OCI-LY1 (cell line): ENCODE measurements at regions not wholly inside any gene's neighbourhood (a gene's known extent, or its start where the extent isn't known, plus 50 kb on each side); places are given as distances from the start of the nearest gene placed in this dataset.

Experiments used
- H2AFZ ChIP-seq: fragments of 200-600 bp; sonication (generic), shearing (Covaris generic); 2 replicates; pipeline ENCODE4 v1.6.0; 2014; ENCODE audit warnings: antibody characterized with exemption, mild to moderate bottlenecking, low read length
- H3F3A ChIP-seq: fragments of 200-600 bp; sonication (generic), shearing (Covaris generic); 2 replicates; pipeline ENCODE4 v1.6.0; 2014; ENCODE audit warnings: mild to moderate bottlenecking, antibody characterized with exemption, low read length, moderate library complexity; ENCODE audit not compliant: insufficient read depth
- H3K27ac ChIP-seq: fragments of 200-600 bp; sonication (generic); 2 replicates; pipeline ENCODE4 v1.5.1; 2014; ENCODE audit warnings: low read length, mixed run types, mild to moderate bottlenecking, low read depth; ENCODE audit not compliant: poor library complexity, severe bottlenecking
- H3K27me3 ChIP-seq: fragments of 200-600 bp; sonication (generic); 2 replicates; pipeline ENCODE4 v1.6.0; 2014; ENCODE audit warnings: antibody characterized with exemption, mild to moderate bottlenecking, low read length, moderate library complexity; ENCODE audit not compliant: insufficient read depth
- H3K36me3 ChIP-seq: fragments of 200-600 bp; sonication (generic); 2 replicates; pipeline ENCODE4 v1.6.1; 2014; ENCODE audit warnings: mild to moderate bottlenecking, antibody characterized with exemption, low read length, moderate library complexity, mixed read lengths; ENCODE audit not compliant: insufficient read depth
- H3K4me1 ChIP-seq: fragments of 200-600 bp; sonication (generic); 2 replicates; pipeline ENCODE4 v1.5.1; 2014; ENCODE audit warnings: mild to moderate bottlenecking, low read length, moderate library complexity; ENCODE audit not compliant: insufficient read depth, severe bottlenecking
- H3K4me2 ChIP-seq: fragments of 200-600 bp; sonication (generic), shearing (Covaris generic); 2 replicates; pipeline ENCODE4 v1.6.1; 2014; ENCODE audit warnings: low read length
- H3K4me3 ChIP-seq: fragments of 200-600 bp; sonication (generic); 2 replicates; pipeline ENCODE4 v1.5.1; 2014; ENCODE audit warnings: low read length, low read depth, mild to moderate bottlenecking, mixed read lengths; ENCODE audit not compliant: poor library complexity, severe bottlenecking
- H3K79me2 ChIP-seq: fragments of 200-600 bp; shearing (Covaris generic); 2 replicates; pipeline ENCODE4 v1.6.1; 2016; ENCODE audit warnings: mixed run types, low read length, mixed read lengths; ENCODE audit not compliant: insufficient read depth
- H3K9ac ChIP-seq: fragments of 200-600 bp; sonication (generic), shearing (Covaris generic); 2 replicates; pipeline ENCODE4 v1.6.1; 2014; ENCODE audit warnings: mild to moderate bottlenecking, low read length, mixed read lengths
- H3K9me2 ChIP-seq: fragments of 200-600 bp; sonication (generic), shearing (Covaris generic); 2 replicates; pipeline ENCODE4 v1.6.1; 2014; ENCODE audit warnings: low read depth, mild to moderate bottlenecking, low read length, mixed read lengths
- H3K9me3 ChIP-seq: fragments of 200-600 bp; shearing (Covaris generic); 2 replicates; pipeline ENCODE4 v1.6.1; 2014; ENCODE audit warnings: low read length, mixed read lengths
- H4K20me1 ChIP-seq: fragments of 200-600 bp; sonication (generic), shearing (Covaris generic); 2 replicates; pipeline ENCODE4 v1.6.0; 2016; ENCODE audit warnings: mild to moderate bottlenecking, low read length; ENCODE audit not compliant: insufficient read depth
- EZH2 ChIP-seq: fragments of 200-600 bp; sonication (generic), shearing (Covaris generic); IDR thresholded peaks from 2 replicates; pipeline ENCODE4 v1.8.0; 2017; ENCODE audit warnings: borderline replicate concordance, mixed run types, mild to moderate bottlenecking, antibody characterized with exemption, low read length, moderate library complexity, mixed read lengths
- TF ChIP-seq, protein P1 (sequence below): fragments of 200-600 bp; sonication (generic), shearing (Covaris generic); IDR thresholded peaks from 2 replicates; pipeline ENCODE4 v1.5.1; 2017; ENCODE audit warnings: mild to moderate bottlenecking, antibody characterized with exemption, low read length, moderate library complexity, mixed read lengths

DNA sequence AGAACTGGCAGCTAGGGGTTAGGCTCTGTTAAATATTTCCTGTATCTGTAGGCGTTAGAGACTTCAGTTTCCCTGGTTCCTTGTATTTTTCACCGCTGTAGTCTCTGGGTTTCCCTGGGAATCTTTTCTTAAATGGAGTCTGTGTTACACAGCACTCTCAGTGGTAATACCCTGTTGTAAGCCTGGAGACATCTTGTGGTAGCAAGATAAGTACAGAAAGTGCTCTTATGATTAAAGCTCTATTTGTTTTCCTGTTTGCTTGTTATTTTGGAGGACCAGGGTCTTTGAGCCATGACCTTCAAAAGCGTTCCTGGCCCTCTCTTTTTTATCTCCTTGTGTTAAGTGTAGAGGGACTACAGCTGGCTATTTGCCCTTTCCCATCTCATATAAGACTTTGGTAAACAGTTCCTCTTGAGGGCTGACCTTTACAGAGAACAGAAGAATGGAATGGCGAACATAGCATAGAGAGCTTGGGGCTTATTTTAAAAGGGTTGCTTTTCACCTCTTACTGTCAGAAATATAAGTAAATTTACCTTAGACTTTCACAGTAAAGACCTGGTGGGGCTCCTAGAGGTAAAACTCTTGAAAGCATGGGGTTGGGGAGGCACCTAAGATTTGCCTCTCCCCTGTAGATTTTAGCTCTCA, 782.5 kb downstream of the FAT4 start:
- H3K4me3 ChIP-seq, result no peak overlapping the region
- TF ChIP-seq, protein P1, sequence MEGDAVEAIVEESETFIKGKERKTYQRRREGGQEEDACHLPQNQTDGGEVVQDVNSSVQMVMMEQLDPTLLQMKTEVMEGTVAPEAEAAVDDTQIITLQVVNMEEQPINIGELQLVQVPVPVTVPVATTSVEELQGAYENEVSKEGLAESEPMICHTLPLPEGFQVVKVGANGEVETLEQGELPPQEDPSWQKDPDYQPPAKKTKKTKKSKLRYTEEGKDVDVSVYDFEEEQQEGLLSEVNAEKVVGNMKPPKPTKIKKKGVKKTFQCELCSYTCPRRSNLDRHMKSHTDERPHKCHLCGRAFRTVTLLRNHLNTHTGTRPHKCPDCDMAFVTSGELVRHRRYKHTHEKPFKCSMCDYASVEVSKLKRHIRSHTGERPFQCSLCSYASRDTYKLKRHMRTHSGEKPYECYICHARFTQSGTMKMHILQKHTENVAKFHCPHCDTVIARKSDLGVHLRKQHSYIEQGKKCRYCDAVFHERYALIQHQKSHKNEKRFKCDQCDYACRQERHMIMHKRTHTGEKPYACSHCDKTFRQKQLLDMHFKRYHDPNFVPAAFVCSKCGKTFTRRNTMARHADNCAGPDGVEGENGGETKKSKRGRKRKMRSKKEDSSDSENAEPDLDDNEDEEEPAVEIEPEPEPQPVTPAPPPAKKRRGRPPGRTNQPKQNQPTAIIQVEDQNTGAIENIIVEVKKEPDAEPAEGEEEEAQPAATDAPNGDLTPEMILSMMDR, result no peak
- no peaks in the 10 kb centered on the region for H3K36me3 ChIP-seq
- H3K79me2 ChIP-seq, result no peaks in the 10 kb centered on the region
- no peak overlapping the region for H3K27ac ChIP-seq
- H3K9me2 ChIP-seq, result no peaks in the 10 kb centered on the region
- no peaks in the 10 kb centered on the region for H3K4me1 ChIP-seq
- H3K4me2 ChIP-seq, result no peak overlapping the region
- no peak overlapping the region for H3K9ac ChIP-seq
- H3K9me3 ChIP-seq, result no peaks in the 10 kb centered on the region
- no peaks in the 10 kb centered on the region for H3K27me3 ChIP-seq
- no peaks in the 10 kb centered on the region for H4K20me1 ChIP-seq
- H2AFZ ChIP-seq, result no peak overlapping the region
- H3F3A ChIP-seq, result no peaks in the 10 kb centered on the region

DNA sequence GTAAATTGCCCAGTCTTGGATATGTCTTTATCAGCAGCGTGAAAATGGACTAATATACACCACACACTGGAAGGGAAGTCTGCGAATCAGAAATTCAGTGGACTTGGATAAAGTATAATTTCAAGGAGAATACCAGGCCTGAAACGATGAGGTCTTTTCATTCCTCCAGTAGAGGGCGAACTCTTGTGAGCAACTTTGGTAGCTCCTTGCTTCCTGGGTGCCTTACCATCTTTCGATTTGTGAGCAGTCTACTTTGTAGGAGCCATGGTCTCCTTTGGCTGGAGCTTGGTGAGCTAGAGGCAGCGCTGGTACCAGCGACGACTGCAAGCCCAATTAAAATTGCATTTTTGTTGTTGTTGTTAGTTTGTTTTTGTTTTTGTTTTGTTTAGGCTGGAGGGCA, 791.9 kb downstream of the FAT4 start:
- Histone ChIP-seq H3K9ac (no peak overlapping the region), H3K27ac (no peak overlapping the region), H3K36me3 (no peaks in the 10 kb centered on the region), H3K4me1 (no peaks in the 10 kb centered on the region), H3K9me2 (no peaks in the 10 kb centered on the region), H3K79me2 (no peaks in the 10 kb centered on the region), H3K27me3 (no peaks in the 10 kb centered on the region), H3K9me3 (no peaks in the 10 kb centered on the region), H2AFZ (no peak overlapping the region), H4K20me1 (no peaks in the 10 kb centered on the region), H3K4me2 (no peak overlapping the region), H3F3A (no peaks in the 10 kb centered on the region), H3K4me3 (no peak overlapping the region)
- TF ChIP-seq, protein P1, result peak; percentile 46; the same call in 1 of the 2 replicates
- no peak for TF ChIP-seq EZH2

DNA sequence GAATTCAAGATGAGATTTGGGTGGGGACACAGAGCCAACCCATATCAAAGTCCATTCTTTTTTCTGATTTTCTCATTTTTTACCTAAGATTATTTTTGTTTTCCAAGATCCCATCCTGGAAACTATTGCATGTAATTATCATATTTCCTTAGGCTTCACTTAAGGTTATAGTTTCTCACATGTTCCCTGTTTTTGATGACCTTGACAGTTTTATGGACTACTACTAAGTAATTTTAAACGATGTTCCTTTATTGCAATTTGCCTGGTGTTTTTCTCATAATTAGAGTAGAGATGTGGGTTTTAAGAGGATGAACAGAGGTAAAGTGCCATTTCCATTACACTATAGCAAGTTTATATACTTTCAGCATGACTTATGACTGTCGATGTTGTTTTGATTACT, 795.1 kb downstream of the FAT4 start:
- H3K4me1 ChIP-seq, result no peaks in the 10 kb centered on the region
- no peaks in the 10 kb centered on the region for H3K79me2 ChIP-seq
- no peaks in the 10 kb centered on the region for H4K20me1 ChIP-seq
- H3K27me3 ChIP-seq, result no peaks in the 10 kb centered on the region
- H3K9me3 ChIP-seq, result no peaks in the 10 kb centered on the region
- no peaks in the 10 kb centered on the region for H3K36me3 ChIP-seq
- H3F3A ChIP-seq, result no peaks in the 10 kb centered on the region
- H2AFZ ChIP-seq, result no peak overlapping the region
- no peak overlapping the region for H3K4me2 ChIP-seq
- H3K9ac ChIP-seq, result no peak overlapping the region
- H3K9me2 ChIP-seq, result no peaks in the 10 kb centered on the region
- H3K27ac ChIP-seq, result no peak overlapping the region
- no peak overlapping the region for H3K4me3 ChIP-seq
- TF ChIP-seq EZH2, result no peak

GRCh38 chr4:126113058-126113457, 798.3 kb downstream of the FAT4 start:
- no peaks in the 10 kb centered on the region for H3F3A ChIP-seq
- H2AFZ ChIP-seq, result no peak overlapping the region
- no peaks in the 10 kb centered on the region for H3K79me2 ChIP-seq
- H3K4me3 ChIP-seq, result no peak overlapping the region
- H3K36me3 ChIP-seq, result no peaks in the 10 kb centered on the region
- no peak overlapping the region for H3K27ac ChIP-seq
- H3K4me2 ChIP-seq, result no peak overlapping the region
- H4K20me1 ChIP-seq, result no peaks in the 10 kb centered on the region
- TF ChIP-seq, protein P1, result no peak
- no peak for TF ChIP-seq EZH2
- H3K4me1 ChIP-seq, result no peaks in the 10 kb centered on the region
- no peaks in the 10 kb centered on the region for H3K9me3 ChIP-seq
- no peaks in the 10 kb centered on the region for H3K27me3 ChIP-seq
- H3K9ac ChIP-seq, result no peak overlapping the region
- H3K9me2 ChIP-seq, result no peaks in the 10 kb centered on the region
